GM18517 (cell line): ENCODE measurements at regions not wholly inside any gene's neighbourhood (a gene's known extent, or its start where the extent isn't known, plus 50 kb on each side); places are given as distances from the start of the nearest gene placed in this dataset.
A peak's percentile ranks its signal among the peaks of the same experiment; 100 is the strongest.
"Not testable (repeated sequence)": the region's sequence is repeated elsewhere in the genome, so short reads cannot be mapped to it uniquely, and the experiment has no call there.

Experiments used
- ATAC-seq: cut with Tn5 transposase; IDR thresholded peaks from one replicate; pipeline ENCODE4 v1.9.1; 2021; ENCODE audit warnings: mild to moderate bottlenecking, moderate library complexity; ENCODE audit not compliant: unreplicated experiment

DNA sequence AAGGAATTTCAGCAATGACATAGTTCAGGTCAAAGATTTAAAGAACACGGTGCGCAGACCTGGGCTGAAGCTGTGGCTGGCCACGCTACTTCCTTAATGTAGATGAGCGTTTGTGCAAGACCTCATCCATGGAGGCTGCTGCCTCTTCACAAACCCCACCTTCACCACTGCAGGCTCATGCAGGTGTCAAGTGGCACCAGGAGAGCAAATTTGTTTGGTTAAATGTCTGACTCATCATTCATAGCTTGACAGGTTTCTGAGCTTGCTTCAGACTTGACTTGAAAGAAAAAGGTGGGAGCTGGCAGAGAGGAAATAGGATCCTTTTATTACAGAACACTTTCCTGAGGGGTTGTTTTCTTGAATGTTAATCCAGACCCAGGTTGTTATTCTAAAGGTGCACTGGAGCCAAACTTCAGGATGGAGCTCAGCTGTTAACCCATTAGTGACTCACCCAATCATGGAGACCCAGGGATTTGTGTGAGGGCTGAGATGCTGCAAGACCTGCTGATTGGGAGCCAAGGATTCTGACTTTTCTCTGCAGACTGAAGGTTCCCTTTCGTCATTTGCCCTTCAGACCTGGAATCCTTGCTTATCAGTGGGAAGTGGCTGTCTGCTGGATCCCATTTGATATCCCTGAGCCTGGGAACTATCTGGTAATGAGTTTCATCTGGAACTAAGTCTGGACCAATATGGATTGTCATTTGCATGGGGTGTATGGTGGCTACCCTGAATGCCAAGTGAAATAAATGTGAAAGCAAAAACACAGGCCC lies 315.3 kb downstream of the PTTG2 start:
- ATAC-seq: no peak

DNA sequence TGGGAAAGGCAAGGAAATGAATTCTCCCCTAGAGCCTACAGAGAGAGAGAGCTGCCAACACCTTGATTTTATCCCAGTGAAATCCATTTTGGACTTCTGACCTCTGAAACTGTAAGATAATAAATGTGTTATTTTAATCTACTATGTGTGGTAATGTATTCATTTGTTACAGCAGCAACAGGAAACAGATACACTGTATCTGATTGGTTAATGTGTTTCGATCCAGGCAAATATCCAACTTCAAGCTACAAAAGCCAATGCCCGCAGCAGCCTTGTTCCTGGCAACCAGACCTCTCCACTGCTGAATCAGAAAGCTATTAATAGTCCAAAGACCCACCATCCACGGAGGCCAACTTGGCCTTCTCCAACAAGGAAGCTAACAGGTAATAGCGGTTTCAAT lies 318.1 kb downstream of the PTTG2 start:
- no peak for ATAC-seq

DNA sequence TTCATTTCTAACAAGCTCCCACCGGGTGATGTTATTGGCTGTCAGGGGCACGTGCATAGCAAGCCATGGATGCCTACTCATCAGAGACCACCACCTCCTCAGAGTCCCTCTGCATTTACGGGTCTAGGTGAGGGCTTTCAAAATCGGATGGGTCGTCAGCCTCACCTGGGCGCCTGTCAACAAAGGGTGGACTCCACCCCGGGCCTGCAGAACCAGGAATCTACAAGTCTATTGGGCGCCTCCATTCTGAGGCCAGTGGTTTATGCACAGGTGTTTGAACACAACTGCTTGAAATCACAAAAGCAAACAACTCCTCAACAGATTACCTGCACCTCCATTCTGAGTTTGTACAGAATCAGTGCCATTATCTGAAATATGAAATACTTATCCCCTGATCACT lies 318.9 kb downstream of the PTTG2 start:
- ATAC-seq: no peak

DNA sequence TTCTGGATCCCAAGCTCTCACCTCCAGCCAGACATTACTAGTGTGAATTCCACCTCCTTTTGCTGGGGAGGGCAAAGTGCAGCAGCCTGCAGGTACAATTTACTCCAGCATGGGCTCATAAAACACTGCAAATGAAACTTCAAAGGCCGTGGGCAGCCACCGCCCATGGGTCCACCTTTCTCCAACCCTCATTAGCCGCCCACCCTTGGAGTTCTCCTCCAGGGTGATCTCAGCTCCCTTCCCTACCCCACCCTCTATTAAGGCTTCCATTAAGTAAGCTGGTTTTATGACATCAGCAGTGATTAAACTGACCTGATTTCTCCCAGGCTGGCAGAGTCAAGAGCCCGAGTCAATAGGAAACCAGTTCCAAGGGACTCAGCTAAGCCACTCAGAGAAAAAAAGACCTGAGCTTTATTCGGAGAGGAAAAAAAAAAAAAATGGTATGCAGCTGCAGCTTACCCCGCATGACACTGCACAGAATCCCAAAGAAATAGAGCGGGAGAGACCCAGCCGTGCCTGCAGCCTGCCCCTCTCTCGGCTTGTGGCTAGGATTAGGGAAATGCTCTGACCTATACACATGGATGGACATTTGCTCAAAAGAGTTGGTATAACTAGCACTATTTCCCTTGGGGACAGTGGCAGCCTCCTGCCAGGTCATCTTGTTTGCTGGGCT lies 319.6 kb downstream of the PTTG2 start:
- no peak for ATAC-seq

- ATAC-seq: no peak
These were observed 320.1 kb downstream of the PTTG2 start for GRCh38 chr4:38280323-38280706.

GRCh38 chr4:38281371-38282071 lies 321.3 kb downstream of the PTTG2 start:
- ATAC-seq: no peak

- no peak for ATAC-seq
These were observed 323.5 kb downstream of the PTTG2 start for GRCh38 chr4:38283724-38284123.

DNA sequence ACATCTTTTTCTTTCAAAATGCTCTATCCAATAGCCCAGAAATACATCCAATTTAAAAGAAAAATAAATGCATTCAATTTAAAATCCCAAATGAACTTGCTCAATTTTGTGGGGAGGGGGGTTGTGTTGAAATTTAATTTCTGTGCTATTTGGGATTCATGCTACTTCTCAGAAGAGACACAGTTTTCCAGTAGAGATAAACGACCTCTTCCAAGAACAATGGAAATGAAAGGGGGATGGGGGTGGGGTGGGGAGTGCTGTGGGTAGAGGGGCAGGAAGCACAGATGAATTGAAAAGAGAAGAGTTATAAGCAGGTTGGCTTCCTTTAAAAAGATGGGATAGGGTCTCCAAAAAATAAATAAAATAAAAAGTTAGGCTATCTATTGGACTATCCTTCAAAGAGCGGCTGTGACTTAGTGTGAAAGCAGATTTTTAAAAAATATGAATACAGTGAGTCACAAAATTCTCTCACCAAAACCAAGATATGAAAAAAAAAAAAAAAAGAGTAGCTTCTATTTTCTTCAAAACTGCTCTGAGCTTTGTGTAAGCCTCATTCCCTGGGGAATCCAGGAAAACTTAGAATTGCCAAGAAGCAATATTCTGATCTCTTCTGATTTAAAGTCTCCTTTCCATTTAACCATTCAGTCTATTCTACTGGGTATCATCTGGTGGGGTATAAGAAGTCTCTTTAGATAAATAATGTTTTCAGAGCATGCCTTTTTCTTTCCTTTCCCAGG lies 324.3 kb downstream of the PTTG2 start:
- no peak for ATAC-seq

DNA sequence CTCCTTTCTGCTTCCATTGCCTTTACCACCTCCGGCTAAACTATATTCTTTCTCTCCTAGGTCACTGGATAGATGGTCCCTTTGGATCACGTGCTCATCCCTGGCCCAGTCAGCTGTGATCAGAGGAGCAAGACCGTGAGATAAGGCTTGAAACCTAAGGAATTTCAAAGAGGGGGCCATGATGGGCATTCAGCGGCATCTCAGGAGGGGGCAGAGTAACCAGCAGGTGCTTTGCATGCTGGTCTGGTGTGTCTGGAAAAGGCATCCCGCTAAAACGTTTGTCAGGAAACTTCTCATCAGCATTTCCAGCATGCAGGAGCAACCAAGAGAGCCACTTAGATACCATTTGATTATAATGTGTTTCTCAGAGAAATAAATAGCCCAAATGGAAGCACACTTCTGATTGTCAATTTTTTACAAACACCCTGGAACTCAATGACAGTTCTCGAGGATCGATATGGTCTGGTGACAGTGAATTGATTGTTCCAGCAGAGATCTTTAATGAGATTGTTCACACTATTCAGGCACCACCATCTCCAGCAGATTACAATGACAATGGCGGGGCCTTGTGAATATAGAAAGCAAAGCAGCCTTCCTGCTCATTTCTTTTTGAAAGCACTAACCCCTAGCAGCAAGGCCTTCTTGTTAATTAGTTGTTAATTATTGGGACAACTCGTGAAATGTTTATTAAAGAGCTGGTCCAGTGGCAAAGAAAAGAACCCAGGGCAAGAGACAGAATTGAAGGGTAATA lies 327.1 kb downstream of the PTTG2 start:
- no peak for ATAC-seq

DNA sequence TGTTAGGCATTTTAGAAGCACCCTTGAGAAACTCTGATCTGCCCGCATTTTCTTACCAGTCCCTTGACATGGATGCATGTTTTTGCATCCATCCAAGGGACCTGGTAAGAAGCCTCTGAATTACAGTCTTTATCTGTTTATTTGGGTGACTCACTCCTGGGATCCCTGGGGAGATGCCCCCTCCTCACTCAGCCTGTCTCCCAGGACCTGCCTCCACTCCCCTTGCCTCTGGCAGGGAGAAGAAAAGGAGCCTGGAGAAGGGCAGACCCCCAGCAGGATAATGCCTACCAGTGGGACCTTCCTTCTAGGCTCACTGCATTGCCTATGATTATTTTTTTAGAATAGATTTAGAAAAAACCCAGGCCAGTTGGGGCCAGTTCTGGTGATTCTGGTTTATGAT lies 329.4 kb downstream of the PTTG2 start:
- no peak for ATAC-seq

GRCh38 chr4:38290366-38290765 lies 330.2 kb downstream of the PTTG2 start:
- ATAC-seq: no peak

- no peak for ATAC-seq
These were observed 330.7 kb downstream of the PTTG2 start for GRCh38 chr4:38290914-38291313.

- ATAC-seq: no peak
These were observed 332.3 kb downstream of the PTTG2 start for GRCh38 chr4:38292529-38292928.

DNA sequence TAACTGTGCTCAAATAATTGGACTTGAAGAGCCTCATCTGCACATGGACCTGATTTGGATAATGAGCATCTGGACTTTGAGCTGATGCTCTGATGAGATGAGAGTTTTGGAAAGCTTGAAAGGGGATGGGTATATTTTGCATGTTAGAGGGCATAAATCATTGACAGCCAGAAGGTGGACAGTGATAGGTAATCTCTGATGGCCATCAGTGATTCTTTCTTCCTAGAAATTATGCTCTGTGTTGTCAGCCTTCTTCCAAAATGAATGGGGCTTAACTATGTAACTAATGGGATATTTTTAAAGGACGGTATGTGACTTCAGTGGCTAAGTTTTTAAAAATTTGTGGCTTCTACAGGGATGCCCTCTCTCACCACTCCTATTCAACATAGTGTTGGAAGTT lies 334.0 kb downstream of the PTTG2 start:
- ATAC-seq: no peak

DNA sequence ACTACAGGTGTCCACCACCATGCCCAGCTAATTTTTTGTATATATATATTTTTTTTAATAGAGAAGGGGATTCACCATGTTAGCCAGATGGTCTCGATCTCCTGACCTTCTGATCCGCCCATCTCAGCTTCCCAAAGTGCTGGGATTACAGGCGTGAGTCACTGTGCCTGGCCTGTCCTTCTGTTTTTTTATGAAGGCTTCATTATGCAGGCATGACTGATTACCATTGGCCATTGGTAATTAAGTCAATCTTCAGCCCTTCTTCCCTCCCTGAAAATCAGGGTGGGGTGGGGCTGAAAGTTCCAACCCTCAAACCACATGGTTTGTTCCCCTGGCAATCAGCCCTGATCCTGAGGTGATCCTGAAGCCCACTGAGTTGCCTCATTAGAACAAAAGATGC lies 336.9 kb downstream of the PTTG2 start:
- ATAC-seq: no peak

- ATAC-seq: no peak
These were observed 338.9 kb downstream of the PTTG2 start for GRCh38 chr4:38298868-38299713.

GRCh38 chr4:38302910-38303309 lies 342.7 kb downstream of the PTTG2 start:
- ATAC-seq: no peak

- ATAC-seq: not testable (repeated sequence)
These were observed 344.3 kb downstream of the PTTG2 start for GRCh38 chr4:38304460-38304859.

DNA sequence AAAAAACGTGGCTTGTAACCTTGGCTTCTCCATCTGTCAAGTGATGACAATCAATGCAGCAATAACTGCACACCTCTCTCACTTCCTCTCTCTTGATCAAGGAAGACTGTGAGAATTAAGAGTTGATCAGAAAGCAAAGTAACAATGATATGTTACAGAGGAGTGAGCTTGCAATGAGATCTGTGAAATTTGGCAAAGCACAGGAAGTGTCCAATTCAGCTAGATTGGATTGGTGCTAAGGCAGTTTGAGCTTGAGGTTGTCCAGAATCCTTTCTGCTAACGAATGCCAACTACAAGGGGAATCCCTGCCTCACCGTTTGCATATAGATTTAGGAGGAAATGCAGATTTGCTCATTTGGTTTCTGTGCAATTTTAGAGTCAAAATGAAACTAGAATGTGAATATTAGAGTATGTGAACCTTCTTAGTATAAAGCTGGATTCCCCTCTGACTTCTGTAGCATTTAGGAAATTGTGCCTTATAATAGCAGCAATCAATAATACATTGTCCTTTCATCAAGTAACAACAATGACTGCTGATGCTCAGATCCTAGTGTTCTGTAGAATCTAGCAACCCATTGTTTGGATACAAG lies 346.4 kb downstream of the PTTG2 start:
- peak; percentile 60 for ATAC-seq
